PC-3 (cell line): ENCODE measurements at regions not wholly inside any gene's neighbourhood (a gene's known extent, or its start where the extent isn't known, plus 50 kb on each side); places are given as distances from the start of the nearest gene placed in this dataset.

Experiments used
- ATAC-seq: fragments of 200-7000 bp; cut with Tn5 transposase; 2 replicates; pipeline ENCODE4 v1.9.1; 2020; ENCODE audit warnings: mild to moderate bottlenecking, moderate library complexity
- BruUV-seq: library from RNA; stranded (reverse); fragments of 400-500 nt; replicated peaks from 2 replicates; lab custom pipeline; 2021; lab: Mats Ljungman, UMichigan
- CTCF ChIA-PET: fragments of 300-600 bp; sonication (Branson Sonifier 250); formaldehyde crosslinking; loops from one replicate; lab custom pipeline; 2022; ENCODE audit warnings: antibody characterized with exemption; lab: Charles Lee
- POLR2A ChIA-PET: fragments of 300-600 bp; sonication (Branson Sonifier 250); formaldehyde crosslinking; loops from one replicate; lab custom pipeline; 2022; ENCODE audit warnings: antibody characterized with exemption; ENCODE audit not compliant: unreplicated experiment; lab: Charles Lee
- DNase-seq: peaks from one replicate; pipeline ENCODE4 v3.0.0-alpha.2; 2015
- H2AFZ ChIP-seq: fragments of 300-600 bp; sonication (generic); 2 replicates; pipeline ENCODE4 v1.6.0; 2016; ENCODE audit warnings: antibody characterized with exemption, low read length
- H3F3A ChIP-seq: fragments of 300-600 bp; sonication (generic); one replicate; pipeline ENCODE4 v1.6.0; 2017; ENCODE audit warnings: antibody characterized with exemption, low read length, control low read depth, mild to moderate bottlenecking; ENCODE audit not compliant: unreplicated experiment
- H3K27ac ChIP-seq: fragments of 300-600 bp; sonication (generic); 2 replicates; pipeline ENCODE4 v1.5.1; 2016; ENCODE audit warnings: mild to moderate bottlenecking, low read length
- H3K27me3 ChIP-seq: fragments of 300-600 bp; sonication (generic); 2 replicates; pipeline ENCODE4 v1.6.1; 2016; ENCODE audit warnings: low read length, mixed read lengths
- H3K36me3 ChIP-seq: fragments of 300-600 bp; sonication (generic); 2 replicates; pipeline ENCODE4 v1.6.1; 2016; ENCODE audit warnings: low read depth, mixed run types, low read length, mixed read lengths
- H3K4me1 ChIP-seq: fragments of 300-600 bp; sonication (generic); 2 replicates; pipeline ENCODE4 v1.5.1; 2016; ENCODE audit warnings: low read length; ENCODE audit not compliant: insufficient read depth
- H3K4me2 ChIP-seq: fragments of 300-600 bp; sonication (generic); 2 replicates; pipeline ENCODE4 v1.6.0; 2016; ENCODE audit warnings: low read length
- H3K4me3 ChIP-seq: fragments of 300-600 bp; sonication (generic); 2 replicates; pipeline ENCODE4 v1.5.1; 2016; ENCODE audit warnings: mild to moderate bottlenecking, low read length, mixed read lengths
- H3K79me2 ChIP-seq: fragments of 300-600 bp; sonication (generic); 2 replicates; pipeline ENCODE4 v1.6.1; 2017; ENCODE audit warnings: low read length, mixed read lengths
- H3K9ac ChIP-seq: fragments of 300-600 bp; sonication (generic); 2 replicates; pipeline ENCODE4 v1.6.0; 2016; ENCODE audit warnings: mild to moderate bottlenecking, low read length
- H3K9me2 ChIP-seq: fragments of 300-600 bp; sonication (generic); replicated peaks from 2 replicates; pipeline ENCODE4 v1.6.1; 2016; ENCODE audit warnings: mixed run types, low read length, mixed read lengths
- H3K9me3 ChIP-seq: fragments of 300-600 bp; sonication (generic); 2 replicates; pipeline ENCODE4 v1.6.1; 2016; ENCODE audit warnings: low read length, mixed read lengths
- H4K20me1 ChIP-seq: fragments of 300-600 bp; sonication (generic); 2 replicates; pipeline ENCODE4 v1.6.1; 2016; ENCODE audit warnings: low read length, mixed read lengths
- EZH2 ChIP-seq: fragments of 300-600 bp; sonication (generic); IDR thresholded peaks from one replicate; pipeline ENCODE4 v1.6.1; 2017; ENCODE audit warnings: antibody characterized with exemption, mild to moderate bottlenecking, low read length; ENCODE audit not compliant: unreplicated experiment
- EZH2phosphoT487 ChIP-seq: fragments of 300-600 bp; sonication (generic); IDR thresholded peaks from 2 replicates; pipeline ENCODE4 v1.6.1; 2018; ENCODE audit warnings: mild to moderate bottlenecking, antibody characterized with exemption, low read length, borderline replicate concordance
- intact Hi-C: fragments of 100-400 bp; cut with micrococcal nuclease; formaldehyde crosslinking; loops from 2 replicates; pipeline ENCODE4 v1.9.0; 2023
- TF ChIP-seq, protein P1 (sequence below): fragments of 300-600 bp; sonication (generic); conservative IDR thresholded peaks from 2 replicates; pipeline ENCODE4 v1.5.1; 2017; ENCODE audit warnings: antibody characterized with exemption, low read depth, mild to moderate bottlenecking, low read length

DNA sequence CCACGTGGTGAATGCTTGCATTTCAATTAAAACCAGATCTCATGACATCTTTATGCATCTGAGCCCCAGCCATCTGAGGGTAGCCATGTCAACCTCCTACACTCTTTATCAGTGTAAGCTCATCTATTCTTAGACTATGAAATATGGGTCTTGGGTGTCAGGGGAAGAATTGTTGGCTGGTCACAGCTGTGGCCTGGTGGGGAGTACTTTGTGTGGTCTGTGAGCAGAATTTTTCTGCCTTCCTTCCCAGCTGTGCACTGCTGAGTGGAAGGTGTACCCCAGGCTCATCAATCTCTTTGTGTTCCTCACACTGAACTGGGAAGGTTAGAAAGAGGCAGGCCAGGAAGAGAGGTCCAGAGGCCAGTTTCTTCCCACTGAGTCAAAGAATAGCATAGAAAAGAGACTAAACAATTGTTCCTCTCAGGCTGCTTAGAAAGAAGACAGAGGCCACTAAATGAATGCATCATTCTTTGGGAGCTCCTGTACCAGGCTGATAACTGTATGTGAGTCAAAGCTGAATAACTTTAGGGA lies 202.7 kb upstream of the RGMB start:
- Histone ChIP-seq H3K79me2 (no peaks in the 10 kb centered on the region), H3K4me2 (peak overlapping the region; percentile 28), H3K4me1 (peaks cover 22% of the 10 kb centered on the region), H4K20me1 (no peaks in the 10 kb centered on the region), H3K27me3 (no peaks in the 10 kb centered on the region), H3K36me3 (no peaks in the 10 kb centered on the region), H3K27ac (no peak overlapping the region), H2AFZ (no peak overlapping the region), H3K9me3 (no peaks in the 10 kb centered on the region), H3K9me2 (no peaks in the 10 kb centered on the region), H3K9ac (no peak overlapping the region), H3K4me3 (no peak overlapping the region), H3F3A (peaks cover 5% of the 10 kb centered on the region)
- DNase-seq (peak; percentile 27), ATAC-seq (peak; percentile 44)
- POLR2A ChIA-PET, result no interaction called here
- TF ChIP-seq EZH2 (no peak), EZH2phosphoT487 (no peak)
- TF ChIP-seq, protein P1, sequence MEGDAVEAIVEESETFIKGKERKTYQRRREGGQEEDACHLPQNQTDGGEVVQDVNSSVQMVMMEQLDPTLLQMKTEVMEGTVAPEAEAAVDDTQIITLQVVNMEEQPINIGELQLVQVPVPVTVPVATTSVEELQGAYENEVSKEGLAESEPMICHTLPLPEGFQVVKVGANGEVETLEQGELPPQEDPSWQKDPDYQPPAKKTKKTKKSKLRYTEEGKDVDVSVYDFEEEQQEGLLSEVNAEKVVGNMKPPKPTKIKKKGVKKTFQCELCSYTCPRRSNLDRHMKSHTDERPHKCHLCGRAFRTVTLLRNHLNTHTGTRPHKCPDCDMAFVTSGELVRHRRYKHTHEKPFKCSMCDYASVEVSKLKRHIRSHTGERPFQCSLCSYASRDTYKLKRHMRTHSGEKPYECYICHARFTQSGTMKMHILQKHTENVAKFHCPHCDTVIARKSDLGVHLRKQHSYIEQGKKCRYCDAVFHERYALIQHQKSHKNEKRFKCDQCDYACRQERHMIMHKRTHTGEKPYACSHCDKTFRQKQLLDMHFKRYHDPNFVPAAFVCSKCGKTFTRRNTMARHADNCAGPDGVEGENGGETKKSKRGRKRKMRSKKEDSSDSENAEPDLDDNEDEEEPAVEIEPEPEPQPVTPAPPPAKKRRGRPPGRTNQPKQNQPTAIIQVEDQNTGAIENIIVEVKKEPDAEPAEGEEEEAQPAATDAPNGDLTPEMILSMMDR, result no peak
- intact Hi-C loops, result loop anchor here (5.0 kb wide), 1 partner anchor 202 kb away; the partner anchor contains the start of gene RGMB
- no TSS peak for BruUV-seq
- CTCF ChIA-PET, result no interaction called here

DNA sequence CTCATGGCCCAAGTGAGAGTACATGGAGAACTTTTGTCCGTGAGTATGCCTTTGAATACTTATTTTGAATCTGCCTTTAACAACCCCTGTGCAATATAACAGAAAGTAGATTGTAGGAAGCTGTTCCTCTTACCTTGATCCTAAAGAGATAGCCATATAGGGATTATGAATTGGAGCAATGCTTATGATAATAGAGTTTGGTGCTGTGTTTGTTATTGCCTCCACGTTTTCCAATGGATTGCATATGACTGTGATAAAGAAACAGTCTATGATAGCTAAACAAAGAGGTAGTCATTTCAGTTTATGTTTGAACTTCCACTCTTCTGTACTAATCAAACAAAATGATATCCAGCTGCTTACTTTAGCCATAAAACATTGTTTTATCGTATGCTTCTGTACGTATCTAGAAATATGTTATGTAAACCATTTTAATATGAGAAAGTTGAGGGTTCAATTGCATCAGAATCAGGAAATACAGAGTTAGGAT lies 199.6 kb upstream of the RGMB start:
- no peak for ATAC-seq
- CTCF ChIA-PET, result no interaction called here

DNA sequence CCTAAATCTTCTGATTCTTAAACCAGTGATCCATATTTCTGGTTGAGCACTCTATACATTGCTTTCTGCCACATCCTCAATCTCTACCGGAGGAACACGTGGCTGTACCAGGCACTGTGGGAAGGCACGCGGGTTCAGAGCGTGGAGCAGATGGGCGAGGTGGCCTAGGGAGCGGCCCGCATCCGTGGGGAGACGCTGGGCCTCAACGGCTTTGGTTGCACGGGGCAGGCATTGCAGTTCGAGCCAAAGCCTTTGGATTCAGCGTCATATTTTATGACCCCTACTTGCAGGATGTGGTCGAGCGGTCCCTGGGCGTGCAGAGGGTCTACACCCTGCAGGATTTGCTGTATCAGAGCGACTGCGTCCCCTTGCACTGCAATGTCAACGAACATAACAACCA lies 197.2 kb upstream of the RGMB start:
- no peak overlapping the region for H2AFZ ChIP-seq
- H3K27me3 ChIP-seq, result no peaks in the 10 kb centered on the region
- TF ChIP-seq EZH2phosphoT487 (no peak), EZH2 (no peak)
- TF ChIP-seq, protein P1, result no peak
- no peak for ATAC-seq
- no peaks in the 10 kb centered on the region for H3K9me2 ChIP-seq
- ChIA-PET POLR2A (no interaction called here), CTCF (no interaction called here)
- BruUV-seq, result no TSS peak
- no peak overlapping the region for H3K4me3 ChIP-seq
- no peaks in the 10 kb centered on the region for H3K36me3 ChIP-seq
- no peak overlapping the region for H3K9ac ChIP-seq
- H3F3A ChIP-seq, result peaks cover under 1% of the 10 kb centered on the region
- H4K20me1 ChIP-seq, result no peaks in the 10 kb centered on the region
- H3K79me2 ChIP-seq, result no peaks in the 10 kb centered on the region
- no peak overlapping the region for H3K27ac ChIP-seq
- DNase-seq, result no peak
- intact Hi-C loops, result no loop called here
- H3K9me3 ChIP-seq, result no peaks in the 10 kb centered on the region
- H3K4me2 ChIP-seq, result no peak overlapping the region
- H3K4me1 ChIP-seq, result peaks cover 2% of the 10 kb centered on the region; the same call in 1 of the 2 replicates

More for the DNA sequence above, 199.6 kb upstream of the RGMB start:
- TF ChIP-seq, protein P1, result no peak
- no peak for TF ChIP-seq EZH2phosphoT487
- TF ChIP-seq EZH2, result no peak
- no peak for DNase-seq
- no peaks in the 10 kb centered on the region for H4K20me1 ChIP-seq
- H3K9me2 ChIP-seq, result no peaks in the 10 kb centered on the region
- H2AFZ ChIP-seq, result no peak overlapping the region
- intact Hi-C loops, result loop anchor here (5.0 kb wide), 1 partner anchor 198 kb away; the partner anchor contains the start of gene RGMB
- H3K4me1 ChIP-seq, result peaks cover 22% of the 10 kb centered on the region
- no peak overlapping the region for H3K4me3 ChIP-seq
- no peak overlapping the region for H3K9ac ChIP-seq
- no TSS peak for BruUV-seq
- H3K9me3 ChIP-seq, result no peaks in the 10 kb centered on the region
- H3K27me3 ChIP-seq, result no peaks in the 10 kb centered on the region
- H3K27ac ChIP-seq, result no peak overlapping the region
- H3K4me2 ChIP-seq, result no peak overlapping the region
- H3K79me2 ChIP-seq, result no peaks in the 10 kb centered on the region
- H3K36me3 ChIP-seq, result no peaks in the 10 kb centered on the region
- H3F3A ChIP-seq, result peaks cover 5% of the 10 kb centered on the region
- POLR2A ChIA-PET, result no interaction called here
